ENCODE measurements at regions not wholly inside any gene's neighbourhood (a gene's known extent, or its start where the extent isn't known, plus 50 kb on each side); places are given as distances from the start of the nearest gene placed in this dataset.

- TF ChIP-seq CHD7 (IDR thresholded peaks at IDR 0.05; ENCODE audit: insufficient replicate concordance, low read length), result no peak
- no peak for TF ChIP-seq CBX5 (IDR thresholded peaks at IDR 0.05; ENCODE audit: low read depth, low read length)
- no peak for TF ChIP-seq EGR1 (IDR thresholded peaks at IDR 0.05; ENCODE audit: borderline replicate concordance, low read depth, low read length)
- TF ChIP-seq TAF1 (IDR thresholded peaks at IDR 0.05; ENCODE audit: low read depth, low read length), result no peak
- TF ChIP-seq BACH1 (IDR thresholded peaks at IDR 0.05; ENCODE audit: low read length), result no peak
- TF ChIP-seq ASH2L (IDR thresholded peaks at IDR 0.05; ENCODE audit: low read length), result no peak
- TF ChIP-seq TEAD4 (IDR thresholded peaks at IDR 0.05; ENCODE audit: low read depth, low read length), result no peak
- TF ChIP-seq BRCA1 (IDR thresholded peaks at IDR 0.05; ENCODE audit: low read depth, low read length), result no peak
- no peak for TF ChIP-seq SP4 (IDR thresholded peaks at IDR 0.05; ENCODE audit: low read length)
- no peak for TF ChIP-seq JUN (IDR thresholded peaks at IDR 0.05; ENCODE audit: low read depth, low read length)
- TF ChIP-seq SUZ12 (IDR thresholded peaks at IDR 0.05; ENCODE audit: low read length), result no peak
Measured at GRCh38 chr5:133783481-133783880, 171.1 kb upstream of the FSTL4 start (continued).
